ENCODE measurements at regions not wholly inside any gene's neighbourhood (a gene's known extent, or its start where the extent isn't known, plus 50 kb on each side); places are given as distances from the start of the nearest gene placed in this dataset.

GRCh38 chr3:81851176-81851575, 89.7 kb upstream of the GBE1 start:
- no peak for TF ChIP-seq CTCF (IDR thresholded peaks at IDR 0.05; ENCODE audit: insufficient read depth, low read length, poor library complexity, severe bottlenecking)
- TF ChIP-seq EZH2phosphoT487 (conservative IDR thresholded peaks at IDR 0.05; ENCODE audit: low read length) = no peak

Data from SU-DHL-6 (cell line).